ENCODE measurements at regions not wholly inside any gene's neighbourhood (a gene's known extent, or its start where the extent isn't known, plus 50 kb on each side); places are given as distances from the start of the nearest gene placed in this dataset.
"Not testable (repeated sequence)": the region's sequence is repeated elsewhere in the genome, so short reads cannot be mapped to it uniquely, and the experiment has no call there.

- no peak for TF ChIP-seq CTCF (IDR thresholded peaks at IDR 0.05; ENCODE audit: insufficient read depth, low read length, poor library complexity, severe bottlenecking)
- Histone ChIP-seq H3K36me3 (ENCODE audit: control insufficient read depth, insufficient read depth, low read length) (no peaks in the 10 kb centered on the region), H3K27me3 (ENCODE audit: control insufficient read depth, insufficient read depth, low read length) (no peaks in the 10 kb centered on the region), H3K4me3 (ENCODE audit: low read depth, low read length) (no peak overlapping the region)
- DNase-seq (ENCODE audit: low read depth) = no peak
Observed at GRCh38 chr6:51213811-51214210, 395.1 kb downstream of the TFAP2B start.

GRCh38 chr6:51214442-51214841 is 395.8 kb downstream of the TFAP2B start:
- Histone ChIP-seq H3K27me3 (ENCODE audit: control insufficient read depth, insufficient read depth, low read length) (no peaks in the 10 kb centered on the region), H3K36me3 (ENCODE audit: control insufficient read depth, insufficient read depth, low read length) (no peaks in the 10 kb centered on the region), H3K4me3 (ENCODE audit: low read depth, low read length) (no peak overlapping the region)
- no peak for TF ChIP-seq CTCF (IDR thresholded peaks at IDR 0.05; ENCODE audit: insufficient read depth, low read length, poor library complexity, severe bottlenecking)
- DNase-seq (ENCODE audit: low read depth) = no peak

- Histone ChIP-seq H3K36me3 (ENCODE audit: control insufficient read depth, insufficient read depth, low read length) (no peaks in the 10 kb centered on the region), H3K4me3 (ENCODE audit: low read depth, low read length) (no peak overlapping the region), H3K27me3 (ENCODE audit: control insufficient read depth, insufficient read depth, low read length) (no peaks in the 10 kb centered on the region)
- TF ChIP-seq CTCF (IDR thresholded peaks at IDR 0.05; ENCODE audit: insufficient read depth, low read length, poor library complexity, severe bottlenecking) = no peak
- DNase-seq (ENCODE audit: low read depth) = no peak
Observed at GRCh38 chr6:51218181-51218580, 399.5 kb downstream of the TFAP2B start.

GRCh38 chr6:51224580-51225240 is 406.0 kb downstream of the TFAP2B start:
- not testable (repeated sequence) for DNase-seq (ENCODE audit: low read depth); H3K36me3 ChIP-seq (ENCODE audit: control insufficient read depth, insufficient read depth, low read length); H3K27me3 ChIP-seq (ENCODE audit: control insufficient read depth, insufficient read depth, low read length); H3K4me3 ChIP-seq (ENCODE audit: low read depth, low read length)

- TF ChIP-seq CTCF (IDR thresholded peaks at IDR 0.05; ENCODE audit: insufficient read depth, low read length, poor library complexity, severe bottlenecking) = no peak
- Histone ChIP-seq H3K27me3 (ENCODE audit: control insufficient read depth, insufficient read depth, low read length) (no peaks in the 10 kb centered on the region), H3K36me3 (ENCODE audit: control insufficient read depth, insufficient read depth, low read length) (no peaks in the 10 kb centered on the region), H3K4me3 (ENCODE audit: low read depth, low read length) (no peak overlapping the region)
- DNase-seq (ENCODE audit: low read depth) = no peak
Observed at GRCh38 chr6:51241376-51241775, 422.7 kb downstream of the TFAP2B start.

GRCh38 chr6:51249798-51250197 is 431.1 kb downstream of the TFAP2B start:
- TF ChIP-seq CTCF (IDR thresholded peaks at IDR 0.05; ENCODE audit: insufficient read depth, low read length, poor library complexity, severe bottlenecking) = no peak
- no peak for DNase-seq (ENCODE audit: low read depth)
- Histone ChIP-seq H3K36me3 (ENCODE audit: control insufficient read depth, insufficient read depth, low read length) (no peaks in the 10 kb centered on the region), H3K27me3 (ENCODE audit: control insufficient read depth, insufficient read depth, low read length) (no peaks in the 10 kb centered on the region), H3K4me3 (ENCODE audit: low read depth, low read length) (no peak overlapping the region)
